Limb (tissue), 2 donors: ENCODE measurements at regions not wholly inside any gene's neighbourhood (a gene's known extent, or its start where the extent isn't known, plus 50 kb on each side); places are given as distances from the start of the nearest gene placed in this dataset.

ENCODE experiments used
- DNase-seq, 2 donors: peaks; one replicate each; pipeline ENCODE4 v3.0.0-alpha.2; 2016; ENCODE audit errors: extremely low spot score in 2 of 2

DNA sequence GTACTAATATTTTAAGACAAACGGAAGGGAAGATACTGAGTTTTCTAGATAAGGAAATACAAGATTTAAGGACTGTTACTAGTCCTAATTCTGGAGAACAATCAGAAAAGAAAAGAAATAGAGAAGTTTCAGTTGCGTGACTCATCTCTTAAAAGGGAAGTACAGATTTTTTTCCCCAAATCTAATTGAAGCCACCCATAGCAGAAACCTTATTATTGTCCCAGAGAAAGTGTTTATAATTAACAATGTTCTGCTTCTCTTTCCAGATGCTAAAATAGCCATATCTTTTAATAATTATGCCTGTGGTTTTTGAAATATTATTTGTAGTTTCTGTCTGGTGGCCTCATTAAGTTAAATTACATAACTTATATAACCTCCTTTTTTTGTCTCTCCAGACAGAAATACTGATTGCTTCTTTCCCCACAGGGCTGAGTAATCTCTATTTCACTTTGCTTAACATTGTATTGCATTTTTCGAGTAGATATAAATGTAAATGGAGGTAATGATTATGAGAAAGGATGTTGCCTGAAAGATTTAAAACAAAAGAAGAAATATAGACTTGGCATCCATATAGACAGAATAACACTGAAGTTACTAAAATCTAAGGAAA, 240.7 kb upstream of the MBL2 start:
- DNase-seq = no peak

DNA sequence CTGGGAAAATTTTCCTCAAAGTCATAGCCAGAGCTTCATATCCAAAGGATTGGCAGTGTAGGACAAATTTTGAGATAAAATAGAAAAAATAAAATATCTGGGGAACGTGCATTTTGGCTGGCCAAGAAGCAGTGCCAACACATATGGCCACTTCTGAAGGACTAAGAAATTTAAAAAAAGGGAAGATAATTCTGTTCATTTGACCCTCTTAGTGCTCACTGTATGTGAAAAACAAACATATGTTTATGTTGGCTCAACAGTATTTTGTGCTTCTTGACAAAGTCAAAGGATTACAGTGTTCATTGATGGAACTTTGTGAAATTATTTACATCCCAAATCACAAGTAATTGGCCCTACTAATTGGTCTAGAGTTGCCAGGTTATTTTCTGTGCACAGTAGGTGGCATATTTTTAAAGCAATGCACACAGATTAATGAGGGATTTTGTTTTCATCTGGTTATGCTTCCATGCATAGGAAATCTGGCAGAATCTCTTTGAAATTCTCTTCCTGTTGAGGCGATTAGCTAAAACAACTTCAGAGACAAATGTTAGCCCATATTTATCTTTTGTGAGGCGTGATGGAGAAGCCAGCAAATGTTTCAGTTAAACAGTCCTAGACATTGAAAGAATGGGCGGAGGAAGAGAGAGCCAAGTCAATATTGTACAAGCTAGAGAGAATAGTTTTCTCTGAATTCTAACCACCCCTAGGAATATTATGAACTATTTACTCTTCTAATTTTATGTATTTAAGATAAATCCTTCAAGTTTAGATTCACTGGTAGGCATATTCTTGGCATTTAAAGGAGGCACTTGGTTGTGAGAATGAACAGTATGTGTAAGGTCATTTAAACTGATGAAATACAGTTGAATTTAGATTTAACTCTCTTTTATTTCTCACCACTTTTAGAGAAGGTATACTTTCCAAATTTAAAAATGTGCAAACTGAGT, 237.7 kb upstream of the MBL2 start:
- DNase-seq = no peak

DNA sequence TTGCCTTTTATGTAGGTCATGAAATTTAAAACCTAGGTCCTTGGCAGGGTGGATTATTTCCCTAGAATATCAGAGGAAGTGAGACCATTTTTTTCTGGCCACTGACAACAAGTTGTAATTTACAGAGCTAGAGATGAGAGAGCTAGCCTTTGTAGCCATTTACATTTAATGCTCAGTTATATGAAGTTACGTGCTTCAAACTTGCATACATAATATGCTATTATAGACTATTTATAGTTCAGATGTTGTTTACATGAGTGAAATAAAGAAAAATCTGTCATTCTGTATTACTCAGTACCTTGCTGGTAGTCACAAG, 234.9 kb upstream of the MBL2 start:
- no peak for DNase-seq

DNA sequence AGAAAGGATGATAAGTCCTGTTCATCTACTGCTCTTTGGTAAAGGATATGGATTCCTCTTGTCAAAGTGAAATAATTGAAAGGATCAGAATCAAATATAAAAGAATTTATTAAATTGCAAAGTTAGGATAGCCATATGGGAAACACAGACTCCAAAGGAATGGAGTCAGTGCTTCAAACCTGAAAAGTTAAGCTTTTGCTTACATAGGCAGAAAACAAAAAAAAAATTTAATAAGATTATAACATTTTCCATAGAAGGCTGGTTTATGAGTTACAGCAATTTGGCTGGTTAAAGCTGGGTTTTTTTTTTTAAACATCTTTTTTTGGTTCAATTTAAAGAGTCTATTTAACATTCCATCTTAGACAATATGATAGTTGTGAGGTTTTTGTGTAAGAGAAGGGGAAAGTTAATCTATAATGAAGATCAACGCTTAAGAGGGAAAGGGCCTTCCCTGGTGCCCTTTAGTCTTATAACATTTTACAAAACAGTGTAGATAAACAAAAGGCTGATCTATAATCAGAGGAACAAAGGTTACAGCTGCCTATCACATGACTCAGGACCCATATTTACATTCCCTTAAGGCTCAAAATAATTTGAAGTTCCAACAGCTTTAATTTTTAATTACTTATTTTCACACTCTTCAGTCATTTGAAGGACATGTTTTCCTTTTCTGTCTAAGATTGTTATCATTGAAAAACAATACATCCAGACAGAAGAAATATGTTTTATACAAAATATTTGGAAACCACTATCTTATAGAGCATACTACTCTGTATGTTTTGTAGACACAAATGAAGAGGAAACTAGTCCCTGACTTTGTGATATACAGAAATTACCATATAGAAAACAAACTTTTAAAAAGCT, 234.3 kb upstream of the MBL2 start:
- no peak for DNase-seq

DNA sequence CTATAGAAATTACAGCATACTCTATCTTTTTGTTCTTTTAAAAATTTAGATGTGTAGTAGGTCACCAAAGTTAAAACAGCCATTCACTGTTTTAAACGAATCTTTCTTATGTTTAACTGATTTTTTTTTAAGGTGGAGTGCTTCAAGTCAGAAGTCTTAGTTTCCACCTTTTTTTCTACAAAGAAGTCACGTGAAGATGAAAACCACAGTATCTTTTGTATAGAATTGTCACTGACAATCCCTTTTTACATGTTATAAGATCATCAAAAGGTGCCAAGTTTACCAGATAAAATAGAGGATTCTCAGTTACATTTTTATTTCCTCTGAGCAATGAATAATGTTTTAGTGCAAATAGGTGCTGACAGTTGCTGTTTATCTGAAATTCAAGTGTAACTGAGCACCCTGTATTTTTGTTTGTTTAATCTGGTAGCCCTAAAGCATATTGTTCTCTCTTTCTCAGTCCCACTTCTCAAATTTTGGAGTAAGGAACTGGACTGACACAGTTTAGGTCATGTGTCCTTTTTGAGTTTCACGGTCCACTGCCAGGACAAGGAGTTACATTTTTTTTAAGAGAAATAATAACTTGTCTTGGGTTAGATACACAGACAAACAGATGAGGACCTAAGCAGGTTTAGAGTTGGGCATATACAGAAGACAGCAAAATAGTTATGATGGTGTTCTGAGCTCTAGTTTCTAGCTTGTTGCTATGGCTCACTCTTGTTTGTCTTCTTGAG, 233.2 kb upstream of the MBL2 start:
- DNase-seq = no peak

DNA sequence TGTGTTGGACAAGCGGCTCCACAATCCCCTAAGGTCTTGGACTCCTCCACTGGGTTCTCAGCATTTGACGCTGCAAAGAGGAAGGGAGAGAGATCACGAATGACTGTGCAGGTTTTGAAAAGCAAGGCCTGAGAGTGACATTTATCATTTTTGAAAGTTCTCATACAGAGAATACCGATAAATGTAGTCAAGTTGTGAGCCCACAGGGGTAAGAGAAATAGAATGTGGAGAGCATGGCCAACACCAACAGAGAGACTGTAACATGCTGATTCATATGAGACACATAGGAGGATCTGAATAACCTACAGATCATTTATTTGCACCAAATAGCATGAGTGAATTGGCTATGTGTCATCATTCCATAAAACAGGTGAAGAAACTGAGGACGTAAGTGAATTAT, 230.5 kb upstream of the MBL2 start:
- DNase-seq = no peak

DNA sequence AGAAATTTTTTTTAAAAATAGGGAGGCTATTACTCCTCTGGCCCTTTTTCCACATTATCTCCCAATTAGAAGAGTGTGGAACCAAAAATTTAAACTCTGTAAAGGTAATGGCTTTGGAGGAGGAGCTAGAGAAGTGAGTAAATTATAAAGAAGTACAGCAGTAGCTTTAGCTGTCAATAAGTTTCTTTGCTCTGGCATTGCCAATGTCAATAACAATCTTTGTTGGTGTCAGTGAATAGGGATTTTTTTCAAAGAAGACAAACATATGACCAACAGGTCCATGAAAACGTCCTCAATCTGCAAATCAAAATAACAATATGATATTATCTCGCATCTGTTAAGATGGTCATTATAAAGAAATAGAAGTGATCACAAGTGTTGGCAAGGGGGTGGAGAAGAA, 227.1 kb upstream of the MBL2 start:
- DNase-seq = no peak

DNA sequence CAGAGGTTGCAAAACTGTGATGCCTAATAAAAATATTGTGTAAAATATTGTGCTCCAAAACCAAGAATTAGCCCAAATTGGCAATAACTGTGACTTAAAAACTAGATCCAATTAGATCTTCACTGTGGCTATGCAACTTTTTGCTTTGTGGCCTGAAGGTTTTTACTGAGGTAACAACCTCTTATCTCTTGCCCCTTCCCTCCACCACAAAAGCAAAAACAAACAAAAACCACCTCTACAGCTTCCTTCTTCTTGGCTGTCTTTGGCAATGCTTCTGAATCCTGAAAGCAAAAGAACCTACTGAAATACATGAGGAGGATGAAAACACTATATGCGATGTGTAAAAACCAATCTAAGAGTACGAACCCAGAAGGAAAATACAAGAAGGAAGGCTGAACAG, 226.7 kb upstream of the MBL2 start:
- DNase-seq = no peak

DNA sequence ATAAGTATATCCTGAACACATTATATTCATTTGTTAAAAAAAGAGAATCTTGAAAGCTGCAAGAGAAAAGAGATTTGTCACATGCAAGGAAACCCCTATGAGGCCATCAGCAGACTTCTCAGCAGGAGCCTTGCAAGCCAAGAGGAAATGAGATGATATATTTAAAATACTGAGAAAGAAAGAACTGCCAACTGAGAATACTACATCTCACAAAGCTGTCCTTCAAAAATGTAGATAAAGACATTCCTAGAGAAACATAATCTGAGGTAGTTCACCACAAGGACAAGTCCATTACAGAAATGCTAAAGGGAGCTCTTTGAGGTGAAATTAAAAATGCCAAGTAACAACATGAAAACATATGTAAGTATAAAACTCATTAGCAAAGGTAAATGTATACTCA, 224.4 kb upstream of the MBL2 start:
- DNase-seq = no peak

DNA sequence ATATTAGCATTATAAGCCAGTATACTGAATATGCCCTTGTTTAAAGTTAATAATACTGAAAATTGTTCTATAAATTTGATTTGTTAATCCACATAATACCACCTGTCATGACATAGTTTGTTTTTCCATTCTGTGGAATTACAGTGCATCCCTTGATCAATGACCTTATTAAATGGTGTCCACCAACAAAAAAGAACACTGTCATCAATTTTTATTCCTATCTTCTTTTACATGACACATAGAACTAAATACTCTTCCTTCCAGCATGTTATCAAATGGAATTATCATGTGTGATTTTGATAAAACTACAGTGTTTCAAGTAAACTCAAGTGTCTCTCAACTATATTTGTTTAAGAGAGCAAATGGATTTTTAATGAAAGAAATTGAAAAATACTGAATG, 221.8 kb upstream of the MBL2 start:
- no peak for DNase-seq

DNA sequence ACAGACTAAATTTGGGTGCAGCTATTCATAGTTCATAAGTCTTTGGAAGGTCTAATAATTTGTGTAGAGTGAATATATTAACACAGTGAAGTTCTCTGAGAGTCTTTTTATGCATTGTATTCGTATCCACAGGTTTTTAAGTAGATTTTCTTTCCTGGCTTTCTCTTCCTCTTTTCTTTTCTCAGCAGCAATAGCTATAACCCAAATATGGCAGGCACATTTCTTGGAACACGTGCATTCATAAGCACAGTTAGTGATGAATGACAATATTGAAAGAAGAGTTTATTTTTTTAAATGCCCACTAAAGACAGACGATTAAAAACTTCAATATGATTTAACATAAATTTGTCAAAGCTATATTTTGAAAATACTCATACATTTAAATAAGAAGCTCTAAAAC, 220.5 kb upstream of the MBL2 start:
- no peak for DNase-seq

DNA sequence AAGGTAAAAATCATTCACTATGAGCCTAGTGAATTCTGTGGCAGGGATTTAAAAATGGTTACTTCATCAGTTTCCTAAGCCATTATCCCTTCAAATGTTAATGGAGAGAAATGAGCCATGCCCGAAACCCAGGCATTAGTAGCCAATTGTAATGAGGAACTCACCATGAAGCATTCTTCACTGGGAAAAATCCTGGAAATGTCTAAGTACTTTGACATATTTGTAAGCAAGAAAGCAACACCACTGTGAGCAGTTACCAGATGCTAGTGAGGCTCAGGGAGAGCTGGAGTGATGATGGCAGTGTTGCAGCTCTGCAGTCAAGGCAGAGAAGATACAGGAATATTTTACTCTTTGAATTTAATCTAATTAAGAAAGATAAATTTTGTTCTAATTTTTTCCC, 220.0 kb upstream of the MBL2 start:
- no peak for DNase-seq

DNA sequence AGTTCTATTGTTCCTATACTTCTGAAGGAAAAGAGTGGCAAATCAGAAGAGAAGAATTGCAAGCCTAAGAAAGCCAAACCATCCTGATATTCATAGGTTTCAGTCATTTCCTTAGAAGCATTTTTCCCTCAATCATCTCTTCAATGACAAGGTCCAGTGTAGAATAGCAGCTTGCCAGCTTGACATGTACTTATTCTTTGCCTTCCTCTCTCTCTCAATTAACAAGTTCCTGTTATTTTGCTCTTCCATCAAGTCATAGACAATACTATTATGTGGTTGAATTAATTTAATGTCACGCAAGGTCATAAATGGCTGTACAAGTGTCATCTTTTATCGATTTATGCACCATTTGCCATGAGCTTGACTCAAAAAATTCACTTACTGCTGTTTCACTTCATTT, 216.3 kb upstream of the MBL2 start:
- DNase-seq = no peak

DNA sequence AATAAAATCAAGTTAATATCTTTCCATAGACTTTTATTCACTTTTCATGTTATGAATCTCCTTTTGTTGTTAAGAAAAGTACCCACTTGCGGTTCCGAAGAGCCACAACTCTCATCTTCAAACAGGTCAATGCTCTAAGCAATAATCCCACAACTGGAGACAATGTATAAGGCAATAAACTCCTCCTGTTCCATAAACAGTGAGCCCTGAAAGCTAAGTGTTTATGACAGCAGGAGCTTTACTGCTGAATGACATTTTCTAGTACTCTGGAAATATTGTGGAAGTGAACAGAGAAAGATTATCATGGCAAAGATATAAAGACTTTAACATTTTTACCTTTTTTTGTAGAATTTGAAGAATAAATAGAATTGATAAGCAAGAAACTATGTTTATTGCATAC, 213.5 kb upstream of the MBL2 start:
- DNase-seq = no peak

DNA sequence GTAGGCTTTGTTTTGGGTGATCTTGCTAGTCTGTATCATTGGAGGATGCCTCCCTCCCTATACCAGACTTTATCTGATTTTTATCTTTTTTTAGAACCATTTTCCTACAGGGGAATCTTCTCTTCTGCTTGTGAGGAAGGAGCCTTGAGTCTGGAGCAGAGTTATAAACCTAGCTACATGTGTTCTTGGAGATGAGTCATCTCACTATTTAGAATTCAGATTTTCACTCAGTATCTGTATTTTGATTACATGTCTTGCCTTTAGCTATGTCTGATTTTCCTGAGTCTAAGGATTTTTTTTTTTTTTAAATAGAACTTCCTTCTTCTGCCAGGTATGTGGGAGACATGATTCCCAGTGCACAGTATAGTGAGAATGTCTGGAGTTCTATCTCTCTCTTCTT, 211.6 kb upstream of the MBL2 start:
- DNase-seq = no peak

DNA sequence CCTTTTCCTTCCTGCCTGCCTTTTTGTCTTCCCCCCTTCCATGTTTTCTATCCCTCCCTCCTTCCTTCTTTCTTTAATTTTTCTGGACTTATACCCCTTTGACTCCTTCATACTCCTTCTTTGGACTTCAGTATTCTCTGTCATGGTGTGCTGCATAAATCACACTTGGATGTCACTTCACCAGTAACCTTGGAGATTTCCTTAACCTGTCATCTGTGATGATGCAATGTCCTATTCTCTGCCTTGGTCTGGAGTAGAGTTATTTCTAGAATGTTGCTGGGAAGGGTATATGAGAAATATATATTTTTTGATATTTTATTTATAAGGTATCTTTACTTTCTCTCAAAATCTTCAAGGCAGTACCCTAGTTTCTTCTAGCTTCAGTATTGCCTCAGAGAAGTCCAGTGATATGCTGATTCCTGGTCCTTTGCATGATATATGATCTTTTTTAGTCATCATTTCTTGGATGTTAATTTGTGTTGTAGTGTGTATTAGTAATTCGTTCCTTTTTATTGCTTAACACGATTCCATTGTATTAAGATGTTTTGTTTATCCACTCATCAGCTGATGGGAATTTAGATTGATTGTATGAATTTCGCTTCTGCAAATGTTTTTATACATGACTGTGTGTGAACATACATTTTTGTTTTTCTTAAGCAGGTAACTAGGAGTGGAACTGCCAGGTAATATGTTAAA, 206.9 kb upstream of the MBL2 start:
- DNase-seq = no peak

DNA sequence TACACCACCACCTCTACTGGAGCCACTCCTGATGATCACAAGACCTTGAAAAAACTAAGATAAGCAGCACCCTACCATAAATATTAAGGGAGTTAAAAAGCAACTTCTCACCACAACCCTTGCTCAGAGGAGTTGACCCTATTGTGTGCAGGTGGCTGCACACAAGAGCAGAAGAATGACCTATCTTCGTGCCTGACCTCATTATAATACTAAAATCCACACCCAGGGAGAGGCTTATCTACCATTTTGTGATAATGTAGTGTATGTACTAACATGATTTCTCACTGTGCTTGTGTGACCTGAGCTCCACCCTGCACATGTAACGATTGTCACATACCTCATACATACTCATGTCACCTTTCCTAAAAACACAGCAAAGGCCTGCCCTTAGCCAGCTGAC, 205.0 kb upstream of the MBL2 start:
- no peak for DNase-seq

DNA sequence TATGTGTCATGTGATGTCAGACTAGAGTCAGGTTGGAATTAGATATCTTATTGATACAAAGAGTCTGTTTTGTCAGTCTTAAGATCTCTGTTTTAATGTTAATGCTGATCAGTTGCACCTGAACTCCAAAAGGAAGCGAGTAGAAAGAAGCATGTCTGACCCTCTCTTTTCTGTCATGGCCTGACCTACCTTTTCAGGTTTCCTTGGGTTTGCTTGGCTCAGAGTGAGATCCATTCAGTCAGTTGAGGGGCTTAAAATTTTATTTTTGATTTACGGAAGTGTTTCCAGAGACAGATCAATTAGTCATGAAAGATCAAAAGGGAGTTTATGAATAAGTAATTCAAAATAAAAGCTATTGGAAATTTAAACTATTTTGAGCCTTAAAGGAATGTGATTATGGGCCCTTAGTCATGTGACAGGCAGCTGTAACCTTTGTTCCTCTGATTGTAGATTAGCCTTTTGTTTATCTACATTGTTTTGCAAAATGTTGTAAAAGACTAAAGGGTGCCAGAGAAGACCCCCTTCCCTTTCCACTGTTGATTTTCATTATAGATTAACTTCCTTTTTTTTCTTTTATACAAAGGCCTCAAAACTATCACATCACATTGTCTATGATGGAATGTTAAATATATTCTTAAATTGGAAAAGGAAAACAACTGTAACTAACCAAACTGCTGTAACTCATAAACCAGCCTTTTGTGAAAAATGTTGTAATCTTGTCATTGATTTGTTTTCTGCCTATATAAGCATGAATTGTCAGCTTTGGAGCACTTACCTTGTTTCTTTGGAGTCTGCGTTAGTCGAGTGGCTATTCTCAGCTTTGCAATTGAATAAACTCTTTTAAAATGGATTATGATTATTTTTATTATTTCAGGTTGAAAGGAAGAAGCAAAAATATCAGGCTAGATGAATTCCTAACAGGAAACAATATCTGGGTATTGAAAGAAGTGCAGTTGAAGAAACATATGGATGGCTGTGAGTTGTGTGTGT, 195.5 kb upstream of the MBL2 start:
- DNase-seq = no peak

DNA sequence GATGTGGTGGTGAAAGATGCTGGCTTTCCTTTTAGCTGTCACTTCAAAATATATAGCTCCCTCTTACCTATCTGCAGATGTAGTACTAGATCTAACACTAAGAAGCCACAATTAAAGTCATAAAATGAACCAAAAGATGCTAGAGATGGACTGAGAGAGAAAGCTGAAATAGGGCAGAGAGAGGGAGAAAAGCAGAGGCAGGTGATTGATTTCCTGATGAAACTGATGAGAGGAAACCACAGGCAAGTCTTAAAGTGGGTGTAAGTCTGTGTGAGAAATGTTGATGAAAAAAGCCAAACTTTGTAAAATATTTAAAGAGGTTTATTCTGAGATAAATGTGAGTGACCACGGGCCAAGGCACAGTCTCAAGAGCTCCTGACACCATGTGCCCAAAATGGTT, 194.3 kb upstream of the MBL2 start:
- DNase-seq = no peak

DNA sequence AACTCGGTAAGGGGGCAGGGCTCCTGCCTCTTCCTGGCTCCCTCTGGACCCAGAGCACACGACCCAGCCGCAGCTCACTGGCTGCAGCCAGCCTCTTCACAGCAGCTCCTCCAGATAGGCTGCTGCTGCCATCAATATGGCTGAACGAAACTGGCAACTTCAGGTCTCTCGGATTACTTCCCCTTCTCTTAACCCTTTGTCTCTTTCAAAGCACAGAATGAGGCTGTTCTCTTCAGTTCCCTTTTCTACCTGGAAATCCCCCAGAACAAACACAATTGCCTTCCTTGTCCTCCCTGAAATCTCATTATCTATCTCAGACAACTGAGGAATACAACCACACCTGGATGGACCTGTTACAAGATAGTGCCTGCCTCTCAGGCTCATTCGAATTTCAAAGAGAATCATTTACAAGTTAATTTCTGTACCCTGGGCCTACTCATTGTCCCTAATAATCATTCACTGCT, 193.4 kb upstream of the MBL2 start:
- DNase-seq = no peak
